ENCODE measurements at regions not wholly inside any gene's neighbourhood (a gene's known extent, or its start where the extent isn't known, plus 50 kb on each side); places are given as distances from the start of the nearest gene placed in this dataset.

- TF ChIP-seq ZSCAN18 (CRISPR knock-in tag; IDR thresholded peaks at IDR 0.05) (no peak), ELF4 (CRISPR knock-in tag; IDR thresholded peaks at IDR 0.05; ENCODE audit: low read depth) (no peak), SMAD4 (CRISPR knock-in tag; IDR thresholded peaks at IDR 0.05) (no peak), HMGXB4 (CRISPR knock-in tag; IDR thresholded peaks at IDR 0.05) (no peak), KAT7 (CRISPR knock-in tag; IDR thresholded peaks at IDR 0.05; ENCODE audit: borderline replicate concordance) (no peak), CTCF (IDR thresholded peaks at IDR 0.05) (no peak), ZNF263 (CRISPR knock-in tag; IDR thresholded peaks at IDR 0.05; ENCODE audit: low read depth) (no peak), ZNF121 (CRISPR knock-in tag; IDR thresholded peaks at IDR 0.05) (no peak), ZNF416 (CRISPR knock-in tag; IDR thresholded peaks at IDR 0.05) (no peak), FOXJ3 (CRISPR knock-in tag; IDR thresholded peaks at IDR 0.05; ENCODE audit: borderline replicate concordance) (no peak)
Observed at GRCh38 chr11:26891501-26891900, 102.4 kb upstream of the FIBIN start.

Data from WTC11 (cell line).